GM19023 (cell line): ENCODE measurements at regions not wholly inside any gene's neighbourhood (a gene's known extent, or its start where the extent isn't known, plus 50 kb on each side); places are given as distances from the start of the nearest gene placed in this dataset.
"Not testable (repeated sequence)": the region's sequence is repeated elsewhere in the genome, so short reads cannot be mapped to it uniquely, and the experiment has no call there.

Experiments
- ATAC-seq: cut with Tn5 transposase; IDR thresholded peaks from one replicate; pipeline ENCODE4 v1.9.1; 2021; ENCODE audit warnings: mild to moderate bottlenecking, moderate library complexity; ENCODE audit not compliant: unreplicated experiment

DNA sequence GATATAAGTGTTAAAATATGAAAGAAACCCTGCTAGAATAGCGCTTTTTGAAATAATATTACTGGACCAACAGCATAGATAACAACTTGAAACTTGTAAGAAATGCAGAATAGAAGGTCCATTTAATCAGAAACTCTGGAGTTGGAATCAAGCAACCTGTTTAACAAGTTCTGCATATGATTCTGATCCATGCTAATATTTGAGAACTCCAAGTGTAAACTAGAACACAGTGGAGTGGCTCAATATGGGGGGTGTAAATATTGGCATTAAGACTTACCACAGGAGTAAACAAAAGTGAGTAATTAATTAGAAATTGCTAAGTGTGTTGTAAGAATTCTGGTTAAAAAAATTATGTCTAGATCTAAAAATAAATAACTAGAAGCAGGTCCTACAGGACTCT, 151.2 kb downstream of the SLITRK1 start:
- no peak for ATAC-seq

DNA sequence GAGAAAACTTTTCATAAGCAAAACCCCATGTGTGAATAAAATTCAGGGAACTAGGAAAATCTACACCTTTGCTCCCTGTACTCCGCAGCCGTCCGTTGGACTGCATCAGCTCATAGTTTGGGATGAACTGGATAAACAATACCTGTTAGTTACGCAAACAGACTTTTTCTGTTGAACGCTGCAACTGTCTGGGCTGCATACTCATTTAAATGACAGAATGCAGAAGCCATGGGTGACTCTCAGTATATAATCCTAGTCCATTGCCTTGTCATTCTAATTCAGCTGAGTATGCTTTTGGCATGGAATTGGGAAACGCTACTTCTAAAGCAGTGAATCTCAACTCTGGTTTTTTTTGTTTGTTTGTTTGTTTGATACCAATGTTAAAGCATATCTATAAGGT, 151.6 kb downstream of the SLITRK1 start:
- ATAC-seq: no peak

DNA sequence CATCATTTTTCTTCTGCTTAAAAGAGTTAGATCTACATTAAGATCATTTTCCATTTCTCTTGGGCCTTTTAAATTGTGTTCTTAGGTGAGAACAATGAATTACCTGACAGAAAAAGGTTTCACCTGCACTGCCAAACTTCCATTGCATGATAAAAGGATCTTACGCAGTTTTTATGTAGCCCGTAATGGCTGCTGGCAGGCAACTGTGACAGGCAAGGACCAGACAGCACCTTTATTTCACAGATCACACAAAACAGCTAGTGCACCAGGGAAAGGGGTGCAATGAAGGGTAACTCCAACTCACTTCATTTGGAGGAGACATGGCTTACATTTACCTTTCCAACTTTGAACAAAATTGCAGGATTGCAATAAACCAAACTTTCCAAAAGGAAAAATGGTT, 159.8 kb downstream of the SLITRK1 start:
- ATAC-seq: no peak

DNA sequence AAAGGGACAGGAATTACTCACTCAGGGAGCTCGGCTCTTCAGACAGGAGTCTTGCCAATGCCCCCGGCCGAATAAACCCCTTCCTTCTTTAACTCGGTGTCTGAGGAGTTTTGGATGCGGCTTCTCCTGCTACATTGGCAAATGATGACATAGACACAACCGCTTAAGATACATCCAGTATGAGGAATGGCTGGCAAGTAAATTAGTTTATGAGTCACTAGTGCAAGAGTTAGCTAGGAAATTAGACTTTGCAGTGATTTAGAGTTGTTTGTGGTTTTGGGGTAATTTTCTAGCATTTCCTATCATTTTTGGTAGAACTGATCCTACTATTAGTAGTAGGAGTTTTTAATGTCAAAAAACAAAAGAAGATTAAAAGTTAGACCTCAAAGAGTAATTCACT, 166.2 kb downstream of the SLITRK1 start:
- ATAC-seq: no peak

DNA sequence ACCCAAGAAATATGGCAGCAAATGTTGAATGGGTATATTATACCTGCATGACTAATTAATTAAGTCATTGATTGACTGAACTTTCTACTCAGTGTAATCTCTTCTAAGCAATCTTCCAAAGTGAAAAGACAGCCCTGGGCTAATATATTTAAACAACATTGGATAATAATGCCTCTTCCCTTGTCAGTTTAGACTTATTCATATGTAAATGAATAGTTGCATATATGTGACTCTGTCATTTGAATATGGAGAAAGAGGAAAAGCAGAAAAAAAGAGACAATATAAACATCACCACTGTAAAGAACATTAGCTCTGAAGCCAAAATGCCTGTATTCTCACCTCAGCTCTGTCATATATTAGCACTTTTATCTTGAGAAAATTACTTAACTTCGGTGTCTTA, 168.0 kb downstream of the SLITRK1 start:
- ATAC-seq: no peak

DNA sequence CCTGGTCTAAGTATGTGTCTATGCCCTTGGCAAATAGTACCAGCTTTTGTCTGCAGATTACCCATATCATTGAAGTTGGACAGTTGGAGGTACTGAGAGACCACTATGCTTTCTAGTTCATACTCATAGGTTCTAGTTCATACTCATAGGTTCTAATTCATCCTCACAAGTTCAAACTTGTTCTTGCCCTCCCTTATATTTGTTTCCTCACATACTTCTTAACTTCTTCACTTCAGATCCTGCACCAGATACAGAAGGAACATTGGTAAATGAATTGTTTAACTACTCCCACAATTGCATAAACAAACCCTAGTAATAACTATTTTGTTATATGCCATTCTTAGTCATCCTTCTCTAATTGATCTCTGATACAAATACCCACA, 172.2 kb downstream of the SLITRK1 start:
- ATAC-seq: no peak

DNA sequence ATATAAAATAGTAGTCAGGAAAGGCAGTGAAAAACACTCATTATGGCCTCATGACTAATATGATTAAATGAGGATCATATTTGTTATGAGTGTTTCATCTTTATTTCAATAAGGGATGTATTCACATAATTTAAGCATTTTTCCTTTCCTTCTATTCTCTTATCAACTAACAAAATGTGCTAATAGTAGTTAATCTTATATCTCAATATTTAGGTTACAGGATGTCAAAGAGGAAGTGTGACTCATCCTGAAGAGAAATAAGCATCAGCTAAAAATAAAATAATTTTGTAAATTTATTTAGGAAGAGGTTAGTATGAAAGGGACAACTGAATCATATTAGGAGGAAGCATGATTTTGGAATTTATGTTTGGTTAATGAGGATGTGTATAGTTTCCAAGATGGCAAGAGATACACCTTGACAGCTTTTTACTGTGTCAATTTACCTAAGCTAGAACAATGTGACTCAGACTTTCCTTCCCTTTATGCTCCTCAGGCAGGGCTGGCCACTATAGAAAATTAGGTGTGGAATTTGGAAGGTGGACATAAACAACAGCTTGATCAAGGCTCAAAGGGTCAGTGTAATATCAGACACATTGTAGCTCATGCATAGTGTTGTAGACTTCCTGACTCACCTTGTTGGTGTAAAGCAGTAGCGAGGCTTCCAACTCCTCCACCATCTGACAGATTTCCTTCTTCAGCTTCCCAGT, 172.7 kb downstream of the SLITRK1 start:
- no peak for ATAC-seq

DNA sequence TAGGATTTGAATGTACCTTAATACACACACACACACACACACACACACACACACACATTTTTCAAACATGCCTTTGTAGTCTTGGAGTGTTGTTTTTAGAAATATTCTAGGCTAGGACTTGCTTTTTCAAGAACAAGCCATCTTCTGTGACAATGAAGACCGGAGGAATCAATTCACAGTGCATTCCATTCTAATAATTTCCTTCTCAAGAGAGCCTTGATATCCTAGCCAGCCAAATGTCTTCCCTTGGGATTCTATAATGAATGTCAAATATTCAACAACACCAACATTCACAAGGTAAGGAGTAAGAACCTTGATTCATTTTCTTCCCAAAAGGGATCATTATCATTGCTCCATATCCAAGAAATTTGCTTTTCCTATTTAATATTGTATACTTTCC, 180.3 kb downstream of the SLITRK1 start:
- no peak for ATAC-seq

DNA sequence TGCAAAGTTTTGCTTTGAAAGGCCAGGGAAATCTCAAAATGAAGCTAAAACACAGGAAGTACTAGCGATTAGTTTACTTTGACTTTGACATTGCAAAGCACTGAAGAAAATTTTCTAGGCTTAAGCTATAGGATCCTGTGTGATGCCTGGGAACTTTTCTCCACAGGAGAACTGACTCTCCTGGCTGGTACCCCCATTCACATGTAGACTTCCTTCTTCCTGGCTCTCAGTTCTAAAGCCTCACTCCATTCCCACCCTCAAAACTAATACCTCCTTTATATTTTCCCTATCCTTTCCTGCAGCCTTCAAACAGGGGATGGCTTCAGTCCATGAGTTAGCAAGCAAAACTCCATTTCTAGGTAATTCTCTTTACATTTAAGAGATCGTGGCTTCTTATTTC, 189.5 kb downstream of the SLITRK1 start:
- ATAC-seq: no peak

DNA sequence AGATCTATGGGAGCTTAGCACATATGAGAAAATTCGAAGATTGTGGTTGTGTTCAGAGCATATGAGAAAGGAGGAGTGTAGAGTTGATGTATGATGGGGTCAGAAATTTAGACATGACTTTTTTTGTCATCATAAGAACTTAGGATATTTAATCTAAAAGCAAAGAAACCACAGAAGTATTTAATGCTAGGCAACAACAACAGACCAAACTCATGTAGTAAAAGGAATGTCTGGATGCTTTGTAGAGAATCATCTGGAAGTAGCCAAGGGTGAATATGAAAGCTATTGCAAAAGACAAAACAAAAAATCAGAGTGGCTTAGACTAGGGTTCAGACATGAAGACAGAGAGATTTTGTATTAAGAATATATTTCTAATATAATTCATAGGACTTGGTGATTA, 190.3 kb downstream of the SLITRK1 start:
- ATAC-seq: no peak

DNA sequence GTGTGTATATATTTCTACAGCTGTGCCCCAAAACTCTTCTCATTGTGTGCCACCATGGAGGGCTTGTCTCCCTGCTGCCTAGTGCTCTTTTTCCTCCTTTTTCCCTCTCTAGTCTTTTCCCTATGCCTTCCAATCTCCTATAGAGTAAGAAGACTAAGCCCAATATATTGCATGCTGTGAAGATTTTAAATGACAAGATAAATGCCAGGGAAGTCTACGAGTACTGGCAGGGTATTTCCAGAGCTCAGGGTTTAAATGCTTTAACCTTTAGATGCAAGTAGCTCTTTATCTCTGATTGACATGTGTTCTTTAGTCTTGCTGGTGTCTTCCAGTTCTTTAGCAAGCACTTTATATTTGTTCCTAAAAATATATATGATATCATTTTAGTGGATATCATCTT, 200.7 kb downstream of the SLITRK1 start:
- ATAC-seq: no peak

DNA sequence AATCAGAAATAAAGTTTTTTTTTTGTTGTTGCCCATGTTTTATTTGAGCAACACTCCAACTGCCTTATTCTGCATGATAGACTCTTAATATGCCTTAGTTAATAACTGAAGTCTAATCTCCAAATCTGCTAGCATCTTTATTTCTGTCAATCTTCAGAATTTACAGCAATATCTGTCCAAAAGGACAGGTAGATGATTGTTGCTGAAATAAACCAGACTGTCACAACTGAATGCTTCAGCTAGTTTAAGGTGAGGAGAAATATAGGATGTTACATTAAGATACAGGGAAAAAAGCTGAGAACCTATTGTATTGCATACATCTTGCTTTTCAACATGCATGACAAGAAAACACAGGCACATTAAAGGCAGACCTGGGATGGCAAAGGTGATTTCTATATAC, 204.3 kb downstream of the SLITRK1 start:
- no peak for ATAC-seq

DNA sequence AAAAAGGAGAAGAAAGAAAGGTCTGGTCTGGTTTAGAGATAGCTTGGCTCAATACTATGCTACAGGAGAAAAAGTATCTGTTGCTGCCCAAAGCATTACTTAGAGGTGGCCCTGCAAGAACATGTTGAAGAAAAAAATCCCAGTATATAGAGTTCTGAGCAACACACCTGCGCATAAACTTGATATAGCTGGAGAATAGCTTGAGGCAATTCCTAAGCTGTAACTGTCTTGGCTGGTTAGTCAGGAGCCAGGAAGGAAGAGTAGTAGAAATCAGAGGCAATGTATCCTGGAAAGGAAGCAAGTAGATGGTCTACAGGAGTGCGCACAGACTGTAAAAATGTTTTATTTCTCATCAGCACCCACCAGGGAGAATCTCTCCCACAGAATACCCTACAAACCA, 209.7 kb downstream of the SLITRK1 start:
- ATAC-seq: no peak

DNA sequence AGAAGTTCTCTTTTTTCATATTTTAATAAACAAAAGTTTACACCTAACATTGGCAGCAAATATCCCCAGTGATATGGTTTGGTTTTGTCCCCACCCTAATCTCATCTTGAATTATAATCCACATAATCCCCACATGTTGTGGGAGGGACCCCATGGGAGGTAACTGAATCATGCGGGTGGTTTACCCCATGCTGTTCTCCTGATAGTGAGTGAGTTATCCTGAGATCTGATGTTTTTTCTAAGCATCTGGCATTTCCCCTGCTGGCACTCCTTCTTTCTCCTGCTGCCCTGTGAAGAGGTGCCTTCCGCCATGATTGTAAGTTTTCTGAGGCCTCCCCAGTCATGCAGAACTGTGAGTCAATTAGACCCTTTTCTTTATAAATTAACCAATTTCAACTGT, 214.7 kb downstream of the SLITRK1 start:
- ATAC-seq: no peak

DNA sequence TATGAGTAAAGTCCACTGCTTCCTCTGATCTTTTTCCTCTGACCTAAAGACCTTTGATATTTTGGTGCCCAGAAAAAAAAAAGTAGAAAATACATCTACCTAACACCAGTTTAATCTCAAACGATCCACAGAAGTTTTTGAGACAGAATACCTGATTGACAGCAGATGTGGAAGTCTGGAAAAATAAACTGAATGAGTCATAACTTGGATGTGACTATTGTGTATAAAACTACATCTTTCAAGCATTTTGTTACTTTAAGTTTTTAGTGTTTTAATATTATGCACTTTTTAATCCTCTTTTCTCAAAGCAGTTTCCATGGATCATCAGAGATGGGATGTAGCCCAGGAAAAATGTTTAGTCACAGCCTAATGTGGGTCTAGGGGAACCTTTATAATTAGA, 216.1 kb downstream of the SLITRK1 start:
- ATAC-seq: no peak

DNA sequence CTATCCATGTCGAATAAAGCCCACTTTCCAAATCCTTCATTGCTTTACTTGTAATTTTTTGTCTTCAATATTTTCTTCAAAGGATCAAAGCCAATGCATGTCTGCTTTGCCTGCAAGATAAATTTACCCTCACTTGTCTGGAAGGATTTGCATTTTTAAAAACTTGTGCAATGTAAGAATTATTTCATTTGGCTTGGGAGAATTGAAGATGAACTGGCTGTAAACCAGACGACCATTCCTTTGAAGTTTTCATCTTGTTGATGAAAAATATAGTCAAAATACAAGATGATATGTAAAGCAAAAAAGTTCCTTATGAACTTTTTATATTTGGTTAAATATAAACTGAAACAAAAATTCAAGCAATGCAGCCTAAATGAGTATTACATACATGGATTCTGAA, 225.0 kb downstream of the SLITRK1 start:
- no peak for ATAC-seq

DNA sequence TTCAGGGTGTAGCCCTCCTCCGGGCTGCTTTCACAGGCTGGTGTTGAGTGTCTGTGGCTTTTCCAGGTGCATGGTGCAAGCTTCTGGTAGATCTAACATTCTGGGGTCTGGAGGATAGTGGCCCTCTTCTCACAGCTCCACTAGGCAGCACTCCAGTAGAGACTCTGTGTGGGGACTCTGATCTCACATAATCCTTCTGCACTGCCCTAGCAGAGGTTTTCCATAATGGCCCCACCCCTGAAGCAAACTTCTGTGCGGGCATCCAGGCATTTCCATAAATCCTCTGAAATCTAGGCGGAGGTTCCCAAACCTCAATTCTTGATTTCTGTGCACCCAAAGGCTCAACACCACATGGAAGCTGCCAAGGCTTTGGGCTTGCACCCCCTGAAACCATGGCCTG, 239.7 kb downstream of the SLITRK1 start:
- ATAC-seq: not testable (repeated sequence)

DNA sequence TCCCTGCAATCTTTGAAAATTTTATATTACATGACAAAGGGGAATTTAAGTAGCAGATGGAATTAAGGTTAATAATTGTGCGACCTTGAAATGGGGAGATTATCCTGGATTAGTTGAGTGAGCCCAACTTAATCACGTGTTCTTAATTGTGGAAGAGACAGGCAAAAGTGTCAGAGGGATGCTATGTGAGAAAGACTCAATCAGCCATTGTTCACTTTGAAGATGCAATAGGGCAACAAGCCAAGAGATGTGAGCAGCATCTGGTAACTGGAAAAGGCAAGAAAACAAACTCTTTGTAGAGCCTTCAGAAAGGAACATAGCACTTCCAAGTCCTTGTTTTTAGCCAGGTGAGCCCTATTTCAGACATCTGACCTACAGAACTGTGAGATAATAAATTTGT, 247.7 kb downstream of the SLITRK1 start:
- no peak for ATAC-seq

DNA sequence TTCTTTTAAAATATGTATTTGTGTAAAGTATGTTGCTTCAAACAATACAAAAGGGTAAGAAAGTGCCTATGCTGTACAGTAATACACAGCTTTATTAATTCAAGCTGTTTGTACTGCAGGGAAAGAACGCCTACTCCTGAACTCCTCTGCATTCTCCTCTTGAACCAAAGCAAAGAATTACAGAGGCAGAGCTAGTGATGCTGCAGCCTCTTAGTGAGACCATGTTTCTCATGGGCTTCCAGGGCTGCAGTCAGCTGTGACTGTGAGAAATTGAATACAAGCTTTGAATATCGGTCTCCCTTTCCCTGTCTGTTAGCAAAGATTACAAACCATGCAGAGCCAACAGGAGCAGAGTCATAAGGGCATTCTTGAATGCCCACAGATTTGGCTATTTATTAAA, 248.5 kb downstream of the SLITRK1 start:
- no peak for ATAC-seq

DNA sequence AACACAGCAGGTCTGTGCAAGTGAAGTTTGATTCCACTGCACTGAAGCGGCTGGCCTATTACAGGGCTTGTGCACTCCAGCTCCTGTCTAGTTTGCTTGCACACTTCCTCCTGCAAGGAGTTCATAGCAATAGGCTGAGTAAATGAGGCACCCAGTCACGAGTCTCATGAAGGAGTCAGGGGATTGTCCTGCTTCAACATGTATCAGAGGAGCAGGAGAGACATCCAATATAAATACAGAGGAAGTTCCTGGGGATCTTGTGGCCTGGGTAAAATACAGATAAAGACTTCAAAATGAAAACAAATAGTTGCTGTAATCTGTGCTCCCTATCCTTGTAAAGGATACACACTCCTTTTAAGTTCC, 259.9 kb downstream of the SLITRK1 start:
- ATAC-seq: no peak

DNA sequence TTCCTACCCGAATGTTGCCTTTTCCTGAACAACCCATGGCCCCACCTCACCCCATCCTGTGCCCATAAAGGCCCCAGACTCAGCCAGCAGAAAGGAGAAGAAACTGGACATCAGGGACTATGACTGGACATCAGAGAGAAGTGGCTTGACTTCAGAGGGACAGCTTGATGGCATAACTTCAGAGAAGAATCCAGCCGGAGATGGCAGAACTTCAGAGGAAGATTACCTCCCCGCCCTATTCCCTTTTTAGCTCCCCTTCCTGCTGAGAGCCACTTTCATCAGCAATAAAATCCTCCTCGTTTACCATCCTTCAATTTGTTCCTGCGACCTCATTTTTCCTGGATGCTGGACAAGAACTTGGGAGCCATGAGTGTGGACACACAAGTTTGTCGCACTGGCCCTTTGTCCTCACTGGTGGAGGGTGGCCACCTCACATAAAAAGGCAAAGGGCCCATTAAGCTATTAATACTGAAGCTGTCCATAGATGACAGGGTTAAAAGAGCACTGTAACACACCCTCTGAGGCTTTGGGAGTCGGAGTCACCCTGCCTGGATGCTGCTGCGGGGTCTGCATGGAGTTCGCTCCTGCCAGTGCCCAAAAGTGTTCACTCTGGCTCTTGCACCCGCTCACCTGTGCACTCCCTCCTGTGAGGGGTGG, 260.4 kb downstream of the SLITRK1 start:
- no peak for ATAC-seq

DNA sequence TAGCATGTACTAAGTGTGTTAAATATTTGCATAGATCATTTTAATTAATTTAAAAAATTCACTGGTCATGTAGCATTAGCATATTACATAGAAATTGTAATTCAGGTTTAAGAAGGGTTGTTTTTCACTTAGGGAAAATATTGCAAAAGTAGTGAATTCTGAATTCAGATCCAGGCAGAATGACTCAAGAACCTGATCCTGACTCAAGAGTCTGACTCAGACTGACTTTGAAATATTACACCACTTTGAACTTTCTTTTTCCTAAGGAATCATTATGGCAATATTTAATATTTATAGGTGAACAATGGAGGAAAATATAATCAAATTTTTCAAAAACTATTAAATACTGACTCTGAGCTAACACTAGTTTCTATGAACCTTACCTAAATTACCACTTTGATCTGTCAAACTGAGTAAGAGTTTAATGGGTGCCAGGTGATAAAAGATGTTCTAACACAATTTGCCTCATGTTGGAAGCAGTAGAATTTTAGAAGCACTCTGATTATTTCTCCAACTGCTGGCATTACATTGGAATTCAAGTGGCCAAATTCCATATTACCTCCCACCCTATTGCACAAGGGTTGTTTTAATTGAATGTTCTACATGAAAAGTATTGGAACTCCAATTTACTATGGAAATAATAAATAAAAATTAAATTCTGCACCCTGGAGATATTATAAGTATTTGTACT, 261.6 kb downstream of the SLITRK1 start:
- no peak for ATAC-seq
